ENCODE measurements at regions not wholly inside any gene's neighbourhood (a gene's known extent, or its start where the extent isn't known, plus 50 kb on each side); places are given as distances from the start of the nearest gene placed in this dataset.

DNA sequence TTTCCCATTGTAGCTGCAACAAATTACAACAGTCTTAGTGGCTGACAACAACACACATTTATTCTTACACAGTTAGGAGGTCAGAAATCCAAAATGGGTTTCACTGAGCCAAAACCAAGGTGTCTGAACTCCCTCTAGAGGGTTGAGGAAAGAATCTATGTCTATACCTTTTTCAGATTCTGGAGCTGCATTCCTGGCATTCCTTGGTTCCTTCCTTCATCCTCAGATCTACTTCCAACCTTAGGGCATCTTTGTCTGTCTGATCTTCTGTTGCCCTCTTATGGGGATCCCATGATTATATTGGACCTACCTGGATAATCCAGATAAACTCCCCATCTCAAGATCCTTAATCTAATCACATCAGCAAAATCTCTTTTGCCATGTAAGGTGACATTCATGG, 540.9 kb upstream of the MAP3K7 start:
- TF ChIP-seq ZNF274 (IDR thresholded peaks at IDR 0.05; ENCODE audit: low read depth, low read length) (no peak), YY1 (IDR thresholded peaks at IDR 0.05; ENCODE audit: insufficient read depth, insufficient read length) (no peak), SUZ12 (IDR thresholded peaks at IDR 0.05; ENCODE audit: extremely low read depth, insufficient read depth, insufficient read length) (no peak)
- no peak overlapping the region for H3K4me3 ChIP-seq (ENCODE audit: insufficient read length, low read depth)
- no peak overlapping the region for H3K9ac ChIP-seq (ENCODE audit: insufficient read length, low read depth)
- no peaks in the 10 kb centered on the region for H3K36me3 ChIP-seq (ENCODE audit: insufficient read depth, insufficient read length, low read length)
- H3K9me3 ChIP-seq (ENCODE audit: insufficient read depth, low read length): no peaks in the 10 kb centered on the region
- DNase-seq (ENCODE audit: low read depth, low spot score): no peak
- H3K27me3 ChIP-seq (ENCODE audit: insufficient read depth, insufficient read length): no peaks in the 10 kb centered on the region
- no peaks in the 10 kb centered on the region for H3K4me1 ChIP-seq (ENCODE audit: insufficient read depth, insufficient read length)

DNA sequence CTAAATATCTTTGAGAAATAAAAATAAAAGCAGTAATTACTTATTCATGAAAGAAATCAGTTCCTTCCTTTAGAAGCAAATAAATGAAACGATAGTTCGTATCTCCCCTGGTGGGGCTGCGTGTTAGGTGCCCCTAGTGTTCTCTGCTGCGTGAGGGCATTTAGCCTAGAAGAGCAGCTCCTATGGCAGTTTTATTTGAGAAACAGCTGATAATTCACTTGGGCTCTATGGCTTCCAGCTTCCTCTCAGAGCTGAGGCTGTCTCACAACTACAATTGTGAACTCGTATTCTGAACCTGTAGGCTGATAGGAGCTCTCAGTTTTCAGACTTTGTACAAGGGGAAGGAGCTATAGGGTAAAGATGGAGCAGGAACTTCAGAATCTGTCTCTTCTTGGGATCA, 540.0 kb upstream of the MAP3K7 start:
- no peak overlapping the region for H3K4me3 ChIP-seq (ENCODE audit: insufficient read length, low read depth)
- no peaks in the 10 kb centered on the region for H3K4me1 ChIP-seq (ENCODE audit: insufficient read depth, insufficient read length)
- H3K36me3 ChIP-seq (ENCODE audit: insufficient read depth, insufficient read length, low read length): no peaks in the 10 kb centered on the region
- no peaks in the 10 kb centered on the region for H3K27me3 ChIP-seq (ENCODE audit: insufficient read depth, insufficient read length)
- TF ChIP-seq YY1 (IDR thresholded peaks at IDR 0.05; ENCODE audit: insufficient read depth, insufficient read length) (no peak), ZNF274 (IDR thresholded peaks at IDR 0.05; ENCODE audit: low read depth, low read length) (no peak), SUZ12 (IDR thresholded peaks at IDR 0.05; ENCODE audit: extremely low read depth, insufficient read depth, insufficient read length) (no peak)
- no peaks in the 10 kb centered on the region for H3K9me3 ChIP-seq (ENCODE audit: insufficient read depth, low read length)
- no peak overlapping the region for H3K9ac ChIP-seq (ENCODE audit: insufficient read length, low read depth)
- no peak for DNase-seq (ENCODE audit: low read depth, low spot score)

DNA sequence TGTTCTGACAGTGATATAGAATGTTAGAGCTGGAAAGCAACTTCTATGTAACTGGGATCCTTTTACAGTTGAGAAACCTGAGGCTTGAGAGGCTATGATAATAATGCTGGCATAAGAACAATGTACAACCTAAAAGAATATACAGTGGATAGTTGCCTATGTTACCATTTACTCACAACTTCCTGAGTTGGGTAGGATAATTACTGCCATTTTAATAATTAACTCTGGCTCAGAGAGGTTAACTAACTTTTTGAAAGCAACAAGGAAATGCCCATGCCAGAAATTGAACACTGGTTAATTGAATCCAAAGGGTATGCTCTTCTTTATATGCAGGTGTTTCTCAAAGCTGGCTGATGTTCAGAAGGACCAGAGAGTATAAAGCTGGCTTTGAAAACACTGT, 530.7 kb upstream of the MAP3K7 start:
- Histone ChIP-seq H3K4me3 (ENCODE audit: insufficient read length, low read depth) (no peak overlapping the region), H3K27me3 (ENCODE audit: insufficient read depth, insufficient read length) (no peaks in the 10 kb centered on the region), H3K9me3 (ENCODE audit: insufficient read depth, low read length) (no peaks in the 10 kb centered on the region), H3K36me3 (ENCODE audit: insufficient read depth, insufficient read length, low read length) (no peaks in the 10 kb centered on the region), H3K4me1 (ENCODE audit: insufficient read depth, insufficient read length) (no peaks in the 10 kb centered on the region), H3K9ac (ENCODE audit: insufficient read length, low read depth) (no peak overlapping the region)
- TF ChIP-seq YY1 (IDR thresholded peaks at IDR 0.05; ENCODE audit: insufficient read depth, insufficient read length) (no peak), SUZ12 (IDR thresholded peaks at IDR 0.05; ENCODE audit: extremely low read depth, insufficient read depth, insufficient read length) (no peak), ZNF274 (IDR thresholded peaks at IDR 0.05; ENCODE audit: low read depth, low read length) (no peak)
- no peak for DNase-seq (ENCODE audit: low read depth, low spot score)

DNA sequence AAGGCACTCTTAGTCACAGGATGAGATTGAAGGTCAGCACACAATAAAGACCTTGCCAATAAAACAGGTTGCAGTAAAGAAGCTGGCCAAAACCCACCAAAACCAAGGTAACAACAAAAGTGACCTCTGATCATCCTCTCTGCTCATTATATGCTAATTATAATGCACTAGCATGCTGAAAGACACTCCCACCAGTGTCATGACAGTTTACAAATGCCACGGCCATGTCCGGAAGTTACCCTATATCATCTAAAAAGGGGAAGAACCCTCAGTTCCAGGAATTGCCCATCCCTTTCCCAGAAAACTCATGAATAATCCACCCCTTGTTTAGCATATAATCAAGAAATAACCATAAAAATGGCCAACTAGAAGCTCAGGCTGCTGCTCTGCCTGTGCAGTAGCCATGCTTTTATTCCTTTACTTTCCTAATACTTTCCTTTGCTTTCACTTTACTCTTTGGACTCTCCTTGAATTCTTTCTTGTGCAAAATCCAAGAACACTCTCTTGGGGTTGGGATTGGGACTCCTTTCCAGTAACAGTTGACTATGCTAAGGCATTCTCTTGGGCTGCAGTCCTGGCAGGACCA, 527.3 kb upstream of the MAP3K7 start:
- H3K4me1 ChIP-seq (ENCODE audit: insufficient read depth, insufficient read length): no peaks in the 10 kb centered on the region
- no peak overlapping the region for H3K4me3 ChIP-seq (ENCODE audit: insufficient read length, low read depth)
- no peaks in the 10 kb centered on the region for H3K27me3 ChIP-seq (ENCODE audit: insufficient read depth, insufficient read length)
- H3K36me3 ChIP-seq (ENCODE audit: insufficient read depth, insufficient read length, low read length): no peaks in the 10 kb centered on the region
- H3K9ac ChIP-seq (ENCODE audit: insufficient read length, low read depth): no peak overlapping the region
- no peaks in the 10 kb centered on the region for H3K9me3 ChIP-seq (ENCODE audit: insufficient read depth, low read length)
- TF ChIP-seq YY1 (IDR thresholded peaks at IDR 0.05; ENCODE audit: insufficient read depth, insufficient read length) (no peak), SUZ12 (IDR thresholded peaks at IDR 0.05; ENCODE audit: extremely low read depth, insufficient read depth, insufficient read length) (no peak), ZNF274 (IDR thresholded peaks at IDR 0.05; ENCODE audit: low read depth, low read length) (no peak)
- DNase-seq (ENCODE audit: low read depth, low spot score): no peak

DNA sequence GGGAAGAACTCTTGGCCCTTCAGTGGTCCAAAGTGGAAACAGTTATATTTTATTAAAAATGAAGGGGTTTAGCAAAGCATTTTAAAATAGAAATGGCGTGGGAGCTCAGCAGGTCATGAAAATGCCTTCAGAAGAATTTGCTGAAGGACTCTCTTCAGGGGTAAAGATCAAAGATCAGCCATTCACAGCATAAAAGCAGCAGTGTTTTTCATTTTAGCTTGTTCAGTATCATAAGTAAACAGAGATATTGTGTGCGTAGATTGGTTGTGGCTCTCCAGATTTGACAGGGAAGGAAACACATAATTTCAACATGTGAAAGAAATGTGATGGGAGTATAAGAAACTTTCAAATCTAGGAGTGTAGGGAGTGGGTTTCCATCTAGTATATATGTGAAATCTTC, 519.2 kb upstream of the MAP3K7 start:
- H3K4me3 ChIP-seq (ENCODE audit: insufficient read length, low read depth): no peak overlapping the region
- H3K9me3 ChIP-seq (ENCODE audit: insufficient read depth, low read length): no peaks in the 10 kb centered on the region
- H3K36me3 ChIP-seq (ENCODE audit: insufficient read depth, insufficient read length, low read length): no peaks in the 10 kb centered on the region
- H3K27me3 ChIP-seq (ENCODE audit: insufficient read depth, insufficient read length): no peaks in the 10 kb centered on the region
- DNase-seq (ENCODE audit: low read depth, low spot score): no peak
- no peaks in the 10 kb centered on the region for H3K4me1 ChIP-seq (ENCODE audit: insufficient read depth, insufficient read length)
- H3K9ac ChIP-seq (ENCODE audit: insufficient read length, low read depth): no peak overlapping the region
- TF ChIP-seq YY1 (IDR thresholded peaks at IDR 0.05; ENCODE audit: insufficient read depth, insufficient read length): no peak
- TF ChIP-seq SUZ12 (IDR thresholded peaks at IDR 0.05; ENCODE audit: extremely low read depth, insufficient read depth, insufficient read length): no peak
- TF ChIP-seq ZNF274 (IDR thresholded peaks at IDR 0.05; ENCODE audit: low read depth, low read length): no peak

DNA sequence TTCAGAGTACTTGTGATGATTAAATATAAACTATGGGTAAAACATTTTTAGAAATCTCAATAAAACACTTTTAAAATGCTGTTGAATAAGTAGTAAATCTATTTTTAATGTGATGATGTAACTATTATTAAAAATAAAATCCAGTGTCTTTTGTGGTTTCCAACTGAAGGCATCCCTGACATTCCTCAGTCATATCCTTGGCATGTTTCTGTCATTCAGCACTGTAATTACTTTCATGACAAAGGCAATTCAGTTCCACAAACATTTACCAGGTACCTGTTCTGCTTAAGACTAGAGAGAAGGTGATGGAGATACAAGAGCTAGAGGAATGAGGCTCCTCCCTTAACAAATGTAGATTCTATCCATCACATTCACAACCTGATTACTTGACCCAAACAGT, 518.7 kb upstream of the MAP3K7 start:
- no peaks in the 10 kb centered on the region for H3K36me3 ChIP-seq (ENCODE audit: insufficient read depth, insufficient read length, low read length)
- no peaks in the 10 kb centered on the region for H3K27me3 ChIP-seq (ENCODE audit: insufficient read depth, insufficient read length)
- H3K4me3 ChIP-seq (ENCODE audit: insufficient read length, low read depth): no peak overlapping the region
- no peaks in the 10 kb centered on the region for H3K9me3 ChIP-seq (ENCODE audit: insufficient read depth, low read length)
- no peaks in the 10 kb centered on the region for H3K4me1 ChIP-seq (ENCODE audit: insufficient read depth, insufficient read length)
- H3K9ac ChIP-seq (ENCODE audit: insufficient read length, low read depth): no peak overlapping the region
- no peak for TF ChIP-seq ZNF274 (IDR thresholded peaks at IDR 0.05; ENCODE audit: low read depth, low read length)
- no peak for TF ChIP-seq YY1 (IDR thresholded peaks at IDR 0.05; ENCODE audit: insufficient read depth, insufficient read length)
- no peak for TF ChIP-seq SUZ12 (IDR thresholded peaks at IDR 0.05; ENCODE audit: extremely low read depth, insufficient read depth, insufficient read length)
- DNase-seq (ENCODE audit: low read depth, low spot score): no peak

DNA sequence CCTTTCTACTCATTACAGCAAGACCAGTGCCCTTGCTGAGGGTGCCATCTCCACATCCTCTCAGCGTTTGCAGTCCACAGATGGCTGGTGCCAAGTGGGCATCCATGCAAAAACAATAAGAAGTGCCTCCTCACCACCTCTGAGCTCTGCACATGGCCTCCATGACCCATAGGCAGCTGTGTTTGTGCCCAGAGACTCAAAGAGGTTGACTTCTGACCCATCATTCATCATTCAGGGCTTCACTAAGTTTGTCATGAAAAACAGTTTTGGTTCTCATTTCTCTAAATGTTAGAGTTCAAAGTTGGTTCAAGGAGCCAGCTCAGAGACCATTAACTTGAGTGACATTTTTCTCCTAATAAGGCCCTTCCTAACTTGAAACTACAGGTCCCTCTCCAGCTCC, 512.6 kb upstream of the MAP3K7 start:
- no peak for TF ChIP-seq SUZ12 (IDR thresholded peaks at IDR 0.05; ENCODE audit: extremely low read depth, insufficient read depth, insufficient read length)
- TF ChIP-seq YY1 (IDR thresholded peaks at IDR 0.05; ENCODE audit: insufficient read depth, insufficient read length): no peak
- TF ChIP-seq ZNF274 (IDR thresholded peaks at IDR 0.05; ENCODE audit: low read depth, low read length): no peak
- H3K27me3 ChIP-seq (ENCODE audit: insufficient read depth, insufficient read length): no peaks in the 10 kb centered on the region
- H3K36me3 ChIP-seq (ENCODE audit: insufficient read depth, insufficient read length, low read length): no peaks in the 10 kb centered on the region
- H3K9me3 ChIP-seq (ENCODE audit: insufficient read depth, low read length): no peaks in the 10 kb centered on the region
- no peak overlapping the region for H3K9ac ChIP-seq (ENCODE audit: insufficient read length, low read depth)
- no peaks in the 10 kb centered on the region for H3K4me1 ChIP-seq (ENCODE audit: insufficient read depth, insufficient read length)
- DNase-seq (ENCODE audit: low read depth, low spot score): no peak
- H3K4me3 ChIP-seq (ENCODE audit: insufficient read length, low read depth): no peak overlapping the region
